ENCODE measurements at regions not wholly inside any gene's neighbourhood (a gene's known extent, or its start where the extent isn't known, plus 50 kb on each side); places are given as distances from the start of the nearest gene placed in this dataset.

- in situ Hi-C loops (cut with HindIII; ENCODE audit: low pct_unique_long_range_greater_than_20kb, low sequenced_read_pairs), result no loop called here
- no peak for TF ChIP-seq JUND (IDR thresholded peaks at IDR 0.05; ENCODE audit: low read depth)
- DNase-seq (ENCODE audit: low read depth in 1 of 2, low spot score in 1 of 2), result no peak
Observed at GRCh38 chr6:156560476-156560875, 216.7 kb upstream of the ARID1B start.

- in situ Hi-C loops (cut with HindIII; ENCODE audit: low pct_unique_long_range_greater_than_20kb, low sequenced_read_pairs), result no loop called here
- no peak for TF ChIP-seq JUND (IDR thresholded peaks at IDR 0.05; ENCODE audit: low read depth)
- no peak for DNase-seq (ENCODE audit: low read depth in 1 of 2, low spot score in 1 of 2)
Observed at GRCh38 chr6:156559162-156559690, 218.0 kb upstream of the ARID1B start.

GRCh38 chr6:156557911-156558259 lies 219.3 kb upstream of the ARID1B start:
- no peak for TF ChIP-seq JUND (IDR thresholded peaks at IDR 0.05; ENCODE audit: low read depth)
- DNase-seq (ENCODE audit: low read depth in 1 of 2, low spot score in 1 of 2), result no peak
- in situ Hi-C loops (cut with HindIII; ENCODE audit: low pct_unique_long_range_greater_than_20kb, low sequenced_read_pairs), result no loop called here

- no peak for TF ChIP-seq JUND (IDR thresholded peaks at IDR 0.05; ENCODE audit: low read depth)
- in situ Hi-C loops (cut with HindIII; ENCODE audit: low pct_unique_long_range_greater_than_20kb, low sequenced_read_pairs), result no loop called here
- peak in 1 of 2 experiments; percentile 54 for DNase-seq (ENCODE audit: low read depth in 1 of 2, low spot score in 1 of 2)
Observed at GRCh38 chr6:156557251-156557910, 219.8 kb upstream of the ARID1B start.

- no peak for DNase-seq (ENCODE audit: low read depth in 1 of 2, low spot score in 1 of 2)
- in situ Hi-C loops (cut with HindIII; ENCODE audit: low pct_unique_long_range_greater_than_20kb, low sequenced_read_pairs), result no loop called here
- TF ChIP-seq JUND (IDR thresholded peaks at IDR 0.05; ENCODE audit: low read depth), result no peak
Observed at GRCh38 chr6:156556811-156557210, 220.4 kb upstream of the ARID1B start.

GRCh38 chr6:156555116-156555515 lies 222.1 kb upstream of the ARID1B start:
- in situ Hi-C loops (cut with HindIII; ENCODE audit: low pct_unique_long_range_greater_than_20kb, low sequenced_read_pairs), result no loop called here
- DNase-seq (ENCODE audit: low read depth in 1 of 2, low spot score in 1 of 2), result no peak
- no peak for TF ChIP-seq JUND (IDR thresholded peaks at IDR 0.05; ENCODE audit: low read depth)

- TF ChIP-seq JUND (IDR thresholded peaks at IDR 0.05; ENCODE audit: low read depth), result no peak
- in situ Hi-C loops (cut with HindIII; ENCODE audit: low pct_unique_long_range_greater_than_20kb, low sequenced_read_pairs), result no loop called here
- DNase-seq (ENCODE audit: low read depth in 1 of 2, low spot score in 1 of 2), result no peak
Observed at GRCh38 chr6:156554160-156554559, 223.0 kb upstream of the ARID1B start.

- no peak for DNase-seq (ENCODE audit: low read depth in 1 of 2, low spot score in 1 of 2)
- in situ Hi-C loops (cut with HindIII; ENCODE audit: low pct_unique_long_range_greater_than_20kb, low sequenced_read_pairs), result no loop called here
- TF ChIP-seq JUND (IDR thresholded peaks at IDR 0.05; ENCODE audit: low read depth), result no peak
Observed at GRCh38 chr6:156552849-156553248, 224.3 kb upstream of the ARID1B start.

- no peak for TF ChIP-seq JUND (IDR thresholded peaks at IDR 0.05; ENCODE audit: low read depth)
- in situ Hi-C loops (cut with HindIII; ENCODE audit: low pct_unique_long_range_greater_than_20kb, low sequenced_read_pairs), result no loop called here
- DNase-seq (ENCODE audit: low read depth in 1 of 2, low spot score in 1 of 2), result no peak
Observed at GRCh38 chr6:156550949-156551348, 226.2 kb upstream of the ARID1B start.

GRCh38 chr6:156545931-156546330 lies 231.2 kb upstream of the ARID1B start:
- in situ Hi-C loops (cut with HindIII; ENCODE audit: low pct_unique_long_range_greater_than_20kb, low sequenced_read_pairs), result no loop called here
- TF ChIP-seq JUND (IDR thresholded peaks at IDR 0.05; ENCODE audit: low read depth), result no peak
- no peak for DNase-seq (ENCODE audit: low read depth in 1 of 2, low spot score in 1 of 2)

- DNase-seq (ENCODE audit: low read depth in 1 of 2, low spot score in 1 of 2), result no peak
- in situ Hi-C loops (cut with HindIII; ENCODE audit: low pct_unique_long_range_greater_than_20kb, low sequenced_read_pairs), result no loop called here
- TF ChIP-seq JUND (IDR thresholded peaks at IDR 0.05; ENCODE audit: low read depth), result no peak
Observed at GRCh38 chr6:156545021-156545420, 232.2 kb upstream of the ARID1B start.

GRCh38 chr6:156544046-156544445 lies 233.1 kb upstream of the ARID1B start:
- no peak for DNase-seq (ENCODE audit: low read depth in 1 of 2, low spot score in 1 of 2)
- TF ChIP-seq JUND (IDR thresholded peaks at IDR 0.05; ENCODE audit: low read depth), result no peak
- in situ Hi-C loops (cut with HindIII; ENCODE audit: low pct_unique_long_range_greater_than_20kb, low sequenced_read_pairs), result no loop called here

- in situ Hi-C loops (cut with HindIII; ENCODE audit: low pct_unique_long_range_greater_than_20kb, low sequenced_read_pairs), result no loop called here
- no peak for TF ChIP-seq JUND (IDR thresholded peaks at IDR 0.05; ENCODE audit: low read depth)
- no peak for DNase-seq (ENCODE audit: low read depth in 1 of 2, low spot score in 1 of 2)
Observed at GRCh38 chr6:156543431-156543830, 233.7 kb upstream of the ARID1B start.

All from T47D (cell line).